Fibroblast of skin of abdomen (primary cell): ENCODE measurements at regions not wholly inside any gene's neighbourhood (a gene's known extent, or its start where the extent isn't known, plus 50 kb on each side); places are given as distances from the start of the nearest gene placed in this dataset.
"Not testable (repeated sequence)": the region's sequence is repeated elsewhere in the genome, so short reads cannot be mapped to it uniquely, and the experiment has no call there.

ENCODE experiments used
- DNase-seq: peaks from one replicate; pipeline ENCODE4 v3.0.0-alpha.2; 2013

DNA sequence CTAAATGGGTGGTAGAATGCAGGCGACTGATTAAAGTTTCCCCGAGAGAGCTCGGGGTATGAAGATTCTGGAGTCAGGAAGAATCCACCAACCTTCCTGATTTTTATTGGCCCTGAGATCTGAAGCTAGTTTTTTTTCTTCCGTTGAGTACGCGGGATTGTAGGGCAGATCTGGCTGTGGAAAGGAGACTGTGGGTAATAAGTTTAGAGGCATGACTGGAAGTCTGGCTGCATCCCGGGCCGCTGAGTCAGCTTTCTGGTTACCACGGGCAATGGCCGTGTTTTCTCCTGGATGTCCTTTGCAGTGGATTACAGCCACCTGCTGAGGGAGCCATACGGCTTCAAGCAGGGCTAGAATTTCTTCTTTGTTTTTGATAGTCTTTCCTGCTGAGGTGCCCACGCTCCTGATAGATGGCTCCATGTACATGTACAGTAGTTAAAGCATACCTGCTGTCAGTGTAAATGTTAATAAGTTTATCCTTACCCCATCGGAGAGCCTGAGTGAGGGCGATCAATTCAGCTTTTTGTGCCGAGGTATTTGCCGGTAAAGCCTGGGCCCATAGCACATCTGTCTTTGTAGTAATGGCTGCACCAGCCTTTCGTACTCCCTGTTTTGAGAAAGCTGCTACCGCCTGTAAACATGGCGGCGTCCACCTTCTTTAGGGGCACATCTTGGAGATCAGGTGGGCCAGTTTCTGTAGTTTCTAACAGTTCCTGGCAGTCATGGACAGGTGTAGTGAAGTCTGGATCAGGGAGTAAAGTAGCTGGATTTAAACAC is 154.0 kb downstream of the TRIM27 start:
- peak; percentile 26 for DNase-seq

DNA sequence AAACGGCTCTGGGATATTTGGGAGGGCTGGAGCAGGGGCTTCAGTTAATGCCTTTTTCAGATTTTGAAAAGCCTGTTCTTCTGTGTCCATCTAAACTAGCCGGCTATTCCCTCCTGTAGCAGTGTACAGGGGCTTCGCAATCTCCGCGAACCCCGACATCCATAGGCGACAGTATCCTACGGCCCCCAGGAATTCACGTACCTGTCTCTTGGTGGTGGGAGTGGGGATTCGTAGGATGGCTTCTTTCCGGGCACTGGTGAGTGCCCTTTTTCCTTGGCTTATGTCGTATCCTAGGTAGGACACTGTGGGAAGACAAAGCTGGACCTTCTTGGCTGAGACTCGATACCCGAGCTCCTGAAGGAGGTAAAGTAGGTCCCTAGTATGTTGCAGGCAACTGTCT is 153.1 kb downstream of the TRIM27 start:
- no peak for DNase-seq

GRCh38 chr6:28771401-28772267 is 152.2 kb downstream of the TRIM27 start:
- no peak for DNase-seq

DNA sequence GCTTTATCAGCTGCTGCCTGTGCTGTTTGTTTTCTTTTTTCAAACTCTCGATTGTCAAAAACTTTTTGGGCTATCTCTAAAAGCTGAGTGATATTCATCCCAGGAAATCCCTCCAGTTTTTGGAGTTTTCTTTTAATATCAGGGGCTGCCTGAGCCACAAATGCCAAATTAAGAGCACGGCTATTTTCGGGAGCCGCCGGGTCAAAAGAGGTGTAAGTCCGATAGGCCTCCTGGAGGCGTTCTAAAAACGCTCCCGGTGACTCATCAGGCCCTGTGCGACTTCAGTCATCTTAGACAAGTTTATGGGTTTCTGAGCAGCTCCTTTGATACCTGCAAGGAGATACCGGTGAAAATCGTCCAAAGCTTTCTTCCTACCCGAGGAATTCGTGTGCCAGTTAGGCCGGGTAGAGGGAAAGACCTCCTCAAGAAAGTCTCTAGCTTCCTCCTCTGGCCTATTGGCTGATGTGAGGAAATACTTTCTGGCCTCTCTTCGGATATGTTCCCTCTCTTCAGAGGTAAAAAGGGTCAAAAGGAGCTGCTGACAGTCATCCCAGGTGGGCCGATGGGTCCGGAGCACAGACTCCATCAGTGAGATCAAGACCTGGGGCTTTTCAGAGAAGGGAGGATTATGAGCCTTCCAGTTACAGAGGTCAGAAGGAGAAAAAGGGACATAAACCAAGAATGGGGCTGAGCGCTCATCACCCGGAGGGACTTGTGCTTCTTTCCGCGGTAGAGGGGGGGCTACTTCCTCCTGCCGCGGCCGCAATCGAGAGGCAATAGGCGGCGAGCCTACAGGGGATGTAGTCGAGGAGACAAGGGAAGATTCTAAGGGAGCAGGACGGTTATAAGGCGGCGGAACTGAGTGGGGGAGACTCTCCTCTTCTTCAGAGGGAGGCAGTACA is 151.1 kb downstream of the TRIM27 start:
- no peak for DNase-seq

DNA sequence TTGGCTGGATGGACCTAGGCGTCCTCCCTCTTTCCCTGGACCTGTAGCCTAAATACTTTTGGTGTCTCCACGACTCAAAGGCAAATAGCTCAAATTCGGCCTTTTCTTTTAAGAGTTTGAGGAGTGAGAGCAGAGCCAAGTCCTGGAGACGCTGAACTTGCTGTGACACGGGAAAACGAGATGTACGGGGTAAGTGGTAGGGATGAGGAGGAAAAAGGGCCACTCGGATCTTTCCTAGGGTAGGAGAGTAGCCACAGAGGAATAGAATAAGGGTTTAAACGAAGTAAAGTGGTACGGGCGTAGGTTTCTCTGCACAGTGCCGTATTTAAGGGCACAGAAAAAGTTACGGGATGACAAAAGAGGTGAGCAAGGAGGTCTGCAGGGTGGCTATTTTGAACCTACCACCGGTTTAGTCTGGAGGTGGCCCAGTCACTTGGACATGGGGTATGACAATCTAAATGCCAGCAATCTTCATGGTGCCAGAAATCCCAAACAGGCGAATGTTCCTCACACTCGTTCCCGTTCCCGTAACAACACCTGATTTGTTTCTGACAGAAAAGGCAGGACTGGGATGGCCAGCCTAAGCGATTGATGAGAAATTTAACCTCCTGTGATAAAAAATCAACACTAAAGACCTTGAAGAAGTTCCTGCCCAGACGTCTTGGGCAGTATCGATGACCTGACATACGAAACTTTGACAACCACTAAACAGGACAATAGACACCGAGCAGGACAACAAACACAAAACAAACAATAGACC is 149.3 kb downstream of the TRIM27 start:
- no peak for DNase-seq

- no peak for DNase-seq
Observed at GRCh38 chr6:28775052-28775376, 148.8 kb downstream of the TRIM27 start.

DNA sequence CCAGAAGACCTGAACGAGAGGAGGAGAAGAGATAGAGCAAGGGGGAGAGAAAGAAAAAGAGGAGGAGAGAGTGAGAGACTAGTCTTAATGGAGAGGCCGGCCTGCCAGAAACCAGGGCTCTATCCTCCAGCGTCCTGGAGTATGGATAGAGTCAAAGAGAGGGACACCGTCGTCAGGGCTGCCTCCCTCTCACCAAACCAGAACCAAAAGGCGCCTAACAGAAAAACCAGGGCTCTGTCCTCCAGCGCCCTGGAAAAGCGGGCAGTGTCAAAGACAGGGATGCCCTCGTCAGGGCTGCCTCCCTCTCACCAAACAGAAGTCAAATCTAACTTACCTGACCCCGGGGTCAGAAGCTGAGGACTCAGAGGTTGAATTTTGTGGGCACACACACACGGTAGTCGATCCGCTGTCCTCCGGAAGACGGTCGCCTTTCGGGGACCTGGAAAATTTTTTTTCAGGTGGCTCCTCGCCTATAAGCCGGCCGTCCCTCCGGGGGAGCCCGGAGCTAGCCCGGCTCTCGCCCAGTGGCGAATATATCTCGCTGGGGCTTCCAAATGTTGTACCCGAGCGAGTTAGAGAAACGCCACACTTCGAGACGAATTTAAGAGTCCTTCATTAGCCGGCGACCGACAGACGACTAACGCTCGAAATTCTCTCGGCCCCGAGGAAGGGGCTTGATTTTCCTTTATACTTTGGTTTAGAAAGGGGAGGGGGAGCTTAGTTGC is 148.2 kb downstream of the TRIM27 start:
- no peak for DNase-seq

DNA sequence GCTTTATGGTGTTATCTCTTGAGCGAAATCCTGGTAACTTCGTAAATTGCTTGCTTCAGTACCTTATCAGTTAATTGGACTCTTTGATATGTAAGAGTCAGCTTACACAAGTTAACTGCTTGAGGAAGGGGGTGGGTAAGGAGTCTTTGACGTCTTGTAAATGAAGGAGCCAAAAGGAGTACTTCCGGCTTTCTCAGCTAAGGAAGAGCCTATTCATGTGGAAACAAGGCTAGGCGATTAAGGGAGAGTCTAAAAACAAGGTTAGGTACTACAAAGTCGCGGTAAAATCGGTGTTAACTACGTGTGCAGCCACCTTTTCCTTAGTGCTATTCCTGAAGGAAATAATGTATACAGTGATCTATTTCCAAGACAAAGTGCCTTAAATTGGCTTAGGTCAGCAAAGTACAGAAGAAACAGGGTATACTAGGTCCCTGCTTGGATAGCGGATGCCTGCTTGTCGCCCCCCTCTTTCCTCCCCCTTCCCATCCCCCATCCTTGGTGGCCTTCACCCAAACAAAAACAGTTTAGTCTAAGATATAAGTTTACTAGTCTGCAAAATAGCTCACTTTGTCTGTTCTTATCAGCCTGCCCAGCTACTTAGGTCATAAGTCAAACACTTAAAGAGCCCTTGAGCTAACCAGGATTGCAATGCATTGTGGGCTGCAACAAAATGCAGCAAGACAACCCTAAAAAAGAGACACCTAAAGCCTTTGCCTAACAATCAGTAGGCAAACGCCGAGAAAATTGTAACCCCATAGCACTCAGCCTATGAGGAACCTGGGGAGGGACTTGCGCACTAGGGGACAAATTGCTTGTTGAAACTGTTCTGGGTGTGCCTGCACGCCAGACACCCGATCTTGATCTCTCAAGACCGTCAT is 147.3 kb downstream of the TRIM27 start:
- DNase-seq, result no peak

GRCh38 chr6:28777147-28777461 is 146.7 kb downstream of the TRIM27 start:
- no peak for DNase-seq

DNA sequence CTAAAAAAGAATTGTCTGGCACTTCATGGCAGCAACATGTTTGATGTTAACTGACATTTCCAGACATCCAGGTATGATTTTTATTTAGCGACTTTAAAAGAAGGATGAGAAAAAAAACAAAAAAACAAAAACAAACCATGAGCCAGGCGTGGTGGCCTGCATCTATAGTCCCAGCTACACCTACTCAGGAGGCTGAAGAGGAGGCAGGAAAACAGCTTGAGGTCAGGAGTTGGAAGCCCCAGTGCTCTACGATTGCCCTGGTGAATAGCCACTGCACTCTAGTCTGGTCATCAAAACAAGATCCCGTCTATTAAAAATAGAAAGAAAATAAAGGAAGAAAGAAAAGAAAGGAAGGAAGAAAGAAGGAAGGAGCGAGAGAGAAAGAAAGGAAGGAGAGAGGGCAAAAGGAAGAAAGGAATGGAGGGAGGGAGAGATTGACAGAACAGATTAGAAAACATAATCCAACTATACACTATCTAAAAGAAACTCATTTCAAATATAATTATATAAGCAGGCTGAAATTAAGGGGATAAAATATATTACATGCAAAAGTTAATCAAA is 141.6 kb downstream of the TRIM27 start:
- no peak for DNase-seq

- no peak for DNase-seq
Observed at GRCh38 chr6:28785962-28786679, 137.7 kb downstream of the TRIM27 start.

DNA sequence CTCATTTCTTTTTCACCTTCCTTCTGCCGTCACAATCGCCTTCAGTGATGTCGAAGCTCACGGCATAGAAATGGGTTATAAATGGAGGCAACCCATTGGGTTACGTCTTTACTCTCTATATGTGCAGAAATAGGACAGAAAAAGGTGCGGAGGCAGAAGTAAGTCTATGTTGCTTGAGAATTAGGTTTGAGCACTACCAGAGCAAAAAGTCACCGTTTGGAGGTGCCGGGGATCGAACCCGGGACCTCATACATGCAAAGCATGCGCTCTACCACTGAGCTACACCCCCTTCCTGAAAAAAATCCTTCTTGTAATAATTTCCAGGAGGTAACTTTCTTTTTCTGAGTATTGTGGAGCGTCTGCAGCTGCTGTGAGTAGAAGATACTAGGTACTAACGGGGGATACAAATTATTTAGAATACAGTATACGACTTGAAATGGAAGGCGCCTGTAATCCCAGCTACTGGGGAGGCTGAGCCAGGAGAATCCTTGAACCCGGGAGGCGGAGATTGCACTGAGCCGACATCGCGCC is 134.2 kb downstream of the TRIM27 start:
- DNase-seq, result peak; percentile 67

DNA sequence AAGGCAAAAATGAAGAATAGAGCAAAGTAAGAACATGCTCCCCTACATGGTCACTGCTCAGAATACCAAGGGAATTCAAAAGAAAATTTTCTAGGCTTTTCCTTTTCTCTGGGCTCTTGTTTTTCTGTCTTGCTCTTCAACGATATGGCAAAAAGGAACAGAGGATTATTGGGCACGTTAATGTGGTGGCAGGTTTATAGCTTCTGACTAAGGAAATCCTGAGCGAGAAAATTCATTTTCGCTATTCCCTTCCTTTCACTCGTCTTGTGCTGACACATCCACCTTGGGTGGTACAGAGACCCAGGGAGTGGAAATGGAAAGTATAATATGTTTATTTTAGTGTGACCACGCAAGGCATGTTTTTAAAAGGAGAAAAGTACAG is 132.8 kb downstream of the TRIM27 start:
- no peak for DNase-seq

DNA sequence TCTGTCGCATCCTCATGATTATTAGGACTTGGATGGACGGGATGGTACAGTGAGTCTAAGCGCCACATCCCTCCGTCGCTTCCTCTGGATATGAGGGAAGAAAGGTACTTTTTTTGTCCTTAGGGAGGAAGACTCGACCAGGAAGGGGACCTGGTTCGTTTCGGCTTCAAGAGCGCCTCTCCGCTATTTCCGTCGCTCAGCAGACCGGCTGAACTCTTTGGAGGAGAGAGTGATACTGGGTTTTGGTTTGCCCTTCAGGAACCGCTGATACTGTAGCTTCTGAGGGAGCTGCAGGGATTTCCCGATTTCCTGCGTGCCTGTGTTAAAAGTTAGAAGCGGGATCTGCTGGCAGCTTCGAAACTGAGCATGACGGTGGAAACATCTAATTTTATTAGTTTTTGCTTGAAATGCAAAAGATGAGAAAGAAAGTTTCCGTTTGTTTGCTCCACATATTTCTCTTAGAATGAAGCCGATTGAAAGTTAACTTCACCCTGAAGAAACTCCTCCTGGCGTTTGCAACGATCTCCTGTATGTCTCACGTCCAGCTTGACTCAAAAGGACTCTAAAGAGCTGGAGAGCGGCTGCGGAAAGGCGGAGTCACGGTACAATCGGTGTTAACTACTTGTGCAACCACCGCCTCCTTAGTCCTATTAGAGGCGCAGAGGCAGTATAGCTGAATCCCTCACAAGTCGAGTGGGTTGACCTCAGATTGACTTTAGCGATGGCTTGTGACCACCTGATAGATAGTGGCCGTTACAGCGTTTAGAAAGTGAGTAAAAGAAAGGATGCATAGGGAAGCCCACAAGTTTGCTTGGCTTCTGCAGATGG is 129.4 kb downstream of the TRIM27 start:
- peak; percentile 17 for DNase-seq

- not testable (repeated sequence) for DNase-seq
Observed at GRCh38 chr6:28800647-28801046, 123.1 kb downstream of the TRIM27 start.

- peak; percentile 54 for DNase-seq
Observed at GRCh38 chr6:28802417-28803336, 121.1 kb downstream of the TRIM27 start.

DNA sequence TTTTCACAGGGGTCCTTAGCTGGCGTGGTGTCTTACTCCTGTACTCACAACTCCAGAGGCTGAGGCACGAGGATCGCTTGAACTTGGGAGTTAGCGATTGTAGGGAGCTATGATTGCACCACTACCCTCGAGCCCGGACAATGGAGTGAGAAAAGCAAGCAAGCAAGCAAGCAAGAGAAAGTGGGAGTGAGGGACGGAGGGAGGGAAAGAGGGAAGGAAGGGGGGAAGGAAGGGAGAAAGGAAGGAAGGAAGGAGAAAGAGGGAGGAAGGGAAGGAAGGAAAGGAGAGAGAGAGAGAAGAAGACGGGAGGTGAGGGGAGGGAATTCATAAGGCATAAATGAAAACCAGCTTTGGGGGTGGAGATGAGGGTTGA is 120.5 kb downstream of the TRIM27 start:
- DNase-seq, result no peak
